NT2/D1 (cell line): ENCODE measurements at regions not wholly inside any gene's neighbourhood (a gene's known extent, or its start where the extent isn't known, plus 50 kb on each side); places are given as distances from the start of the nearest gene placed in this dataset.
"Not testable (repeated sequence)": the region's sequence is repeated elsewhere in the genome, so short reads cannot be mapped to it uniquely, and the experiment has no call there.

Experiments used
- DNase-seq: peaks from one replicate; pipeline ENCODE4 v3.0.0-alpha.2; 2011; ENCODE audit warnings: low read depth, low spot score
- H3K27me3 ChIP-seq: 2 replicates; pipeline ENCODE4 v1.6.0; 2011; ENCODE audit warnings: mild to moderate bottlenecking; ENCODE audit not compliant: insufficient read length, insufficient read depth
- H3K36me3 ChIP-seq: 2 replicates; pipeline ENCODE4 v1.6.1; 2011; ENCODE audit warnings: mild to moderate bottlenecking, low read length, mixed read lengths; ENCODE audit not compliant: insufficient read depth, insufficient read length
- H3K4me1 ChIP-seq: 2 replicates; pipeline ENCODE4 v1.5.1; 2011; ENCODE audit not compliant: insufficient read depth, insufficient read length
- H3K4me3 ChIP-seq: 2 replicates; pipeline ENCODE4 v1.5.1; 2011; ENCODE audit warnings: low read depth; ENCODE audit not compliant: insufficient read length
- H3K9ac ChIP-seq: 2 replicates; pipeline ENCODE4 v1.6.0; 2011; ENCODE audit warnings: low read depth; ENCODE audit not compliant: insufficient read length
- H3K9me3 ChIP-seq: 2 replicates; pipeline ENCODE4 v1.5.1; 2011; ENCODE audit warnings: mild to moderate bottlenecking, low read length; ENCODE audit not compliant: insufficient read depth
- SUZ12 ChIP-seq: IDR thresholded peaks from 2 replicates; pipeline ENCODE4 v1.6.1; 2011; ENCODE audit not compliant: insufficient read length, insufficient read depth; ENCODE audit errors: extremely low read depth
- YY1 ChIP-seq: IDR thresholded peaks from 2 replicates; pipeline ENCODE4 v1.6.1; 2011; ENCODE audit not compliant: insufficient read length, insufficient read depth
- ZNF274 ChIP-seq: IDR thresholded peaks from 2 replicates; pipeline ENCODE4 v1.6.1; 2011; ENCODE audit warnings: mild to moderate bottlenecking, low read depth, low read length

GRCh38 chr6:27593861-27594260, 121.0 kb upstream of the ZNF184 start:
- H3K9ac ChIP-seq: no peak overlapping the region
- no peak for DNase-seq
- no peak for TF ChIP-seq ZNF274
- no peak for TF ChIP-seq YY1
- TF ChIP-seq SUZ12: no peak
- no peaks in the 10 kb centered on the region for H3K9me3 ChIP-seq
- peak overlapping the region; percentile 64 for H3K4me3 ChIP-seq
- peaks cover 12% of the 10 kb centered on the region for H3K27me3 ChIP-seq
- no peaks in the 10 kb centered on the region for H3K4me1 ChIP-seq
- no peaks in the 10 kb centered on the region for H3K36me3 ChIP-seq

GRCh38 chr6:27593200-27593818, 120.4 kb upstream of the ZNF184 start:
- peak overlapping the region; percentile 23 for H3K9ac ChIP-seq
- TF ChIP-seq YY1 (no peak), ZNF274 (no peak)
- H3K36me3 ChIP-seq: no peaks in the 10 kb centered on the region
- H3K27me3 ChIP-seq: peaks cover 12% of the 10 kb centered on the region
- no peaks in the 10 kb centered on the region for H3K9me3 ChIP-seq
- H3K4me3 ChIP-seq: peak overlapping the region; percentile 64
- DNase-seq: no peak
- H3K4me1 ChIP-seq: no peaks in the 10 kb centered on the region

- DNase-seq: no peak
- H3K4me1 ChIP-seq: no peaks in the 10 kb centered on the region
- TF ChIP-seq SUZ12: no peak
- TF ChIP-seq YY1: no peak
- no peak for TF ChIP-seq ZNF274
- peak overlapping the region; percentile 64 for H3K9ac ChIP-seq
- no peaks in the 10 kb centered on the region for H3K9me3 ChIP-seq
- peaks cover 12% of the 10 kb centered on the region for H3K27me3 ChIP-seq
- peak overlapping the region; percentile 64 for H3K4me3 ChIP-seq
- no peaks in the 10 kb centered on the region for H3K36me3 ChIP-seq
Measured at GRCh38 chr6:27592481-27593199, 119.7 kb upstream of the ZNF184 start.

- no peak for DNase-seq
- H3K4me1 ChIP-seq: no peaks in the 10 kb centered on the region
- peak overlapping the region; percentile 63 for H3K4me3 ChIP-seq
- H3K27me3 ChIP-seq: peaks cover 12% of the 10 kb centered on the region
- H3K9ac ChIP-seq: peak overlapping the region; percentile 64
- TF ChIP-seq YY1: no peak
- TF ChIP-seq SUZ12: no peak
- no peak for TF ChIP-seq ZNF274
- H3K36me3 ChIP-seq: no peaks in the 10 kb centered on the region
- H3K9me3 ChIP-seq: no peaks in the 10 kb centered on the region
Measured at GRCh38 chr6:27591699-27592480, 119.0 kb upstream of the ZNF184 start.

GRCh38 chr6:27585316-27585715, 112.4 kb upstream of the ZNF184 start:
- not testable (repeated sequence) for H3K9ac ChIP-seq, DNase-seq, H3K4me1 ChIP-seq, H3K9me3 ChIP-seq, H3K4me3 ChIP-seq, H3K27me3 ChIP-seq, H3K36me3 ChIP-seq

- H3K9ac ChIP-seq: no peak overlapping the region
- no peaks in the 10 kb centered on the region for H3K36me3 ChIP-seq
- TF ChIP-seq ZNF274: no peak
- no peak for TF ChIP-seq YY1
- no peak for TF ChIP-seq SUZ12
- no peaks in the 10 kb centered on the region for H3K9me3 ChIP-seq
- H3K4me3 ChIP-seq: no peak overlapping the region
- no peaks in the 10 kb centered on the region for H3K4me1 ChIP-seq
- DNase-seq: no peak
- no peaks in the 10 kb centered on the region for H3K27me3 ChIP-seq
Measured at GRCh38 chr6:27584326-27584725, 111.4 kb upstream of the ZNF184 start.

- Histone ChIP-seq H3K4me1 (no peaks in the 10 kb centered on the region), H3K36me3 (no peaks in the 10 kb centered on the region), H3K27me3 (no peaks in the 10 kb centered on the region), H3K9me3 (no peaks in the 10 kb centered on the region), H3K4me3 (peak overlapping the region; percentile 36), H3K9ac (peak overlapping the region; percentile 44)
- DNase-seq: no peak
- TF ChIP-seq YY1 (no peak), ZNF274 (no peak), SUZ12 (no peak)
Measured at GRCh38 chr6:27582928-27583725, 110.2 kb upstream of the ZNF184 start.
